GM12865 (cell line): ENCODE measurements at regions not wholly inside any gene's neighbourhood (a gene's known extent, or its start where the extent isn't known, plus 50 kb on each side); places are given as distances from the start of the nearest gene placed in this dataset.

Experiments
- DNase-seq: peaks from one replicate; pipeline ENCODE4 v3.0.0; 2010; ENCODE audit warnings: low read depth
- H3K4me3 ChIP-seq: 2 replicates; pipeline ENCODE4 v1.5.1; 2011; ENCODE audit warnings: mild to moderate bottlenecking, low read depth, low read length, control low read depth
- CTCF ChIP-seq: IDR thresholded peaks from 2 replicates; pipeline ENCODE4 v1.5.1; 2011; ENCODE audit warnings: low read length, control low read depth, low read depth, inconsistent platforms; ENCODE audit not compliant: insufficient read depth; ENCODE audit errors: missing control alignments

- H3K4me3 ChIP-seq = no peak overlapping the region
- no peak for TF ChIP-seq CTCF
- no peak for DNase-seq
These were observed 536.8 kb upstream of the MAGEB18 start for GRCh38 chrX:25601323-25601722.

- TF ChIP-seq CTCF = no peak
- H3K4me3 ChIP-seq = no peak overlapping the region
- DNase-seq = no peak
These were observed 519.9 kb upstream of the MAGEB18 start for GRCh38 chrX:25618248-25618647.

GRCh38 chrX:25640276-25640675 is 497.9 kb upstream of the MAGEB18 start:
- DNase-seq = no peak
- no peak for TF ChIP-seq CTCF
- no peak overlapping the region for H3K4me3 ChIP-seq

- no peak for DNase-seq
- H3K4me3 ChIP-seq = no peak overlapping the region
- no peak for TF ChIP-seq CTCF
These were observed 492.0 kb upstream of the MAGEB18 start for GRCh38 chrX:25646156-25646555.

GRCh38 chrX:25648790-25649189 is 489.4 kb upstream of the MAGEB18 start:
- H3K4me3 ChIP-seq = no peak overlapping the region
- DNase-seq = no peak
- TF ChIP-seq CTCF = no peak

- H3K4me3 ChIP-seq = no peak overlapping the region
- TF ChIP-seq CTCF = no peak
- no peak for DNase-seq
These were observed 487.8 kb upstream of the MAGEB18 start for GRCh38 chrX:25650216-25650820.

- DNase-seq = no peak
- H3K4me3 ChIP-seq = no peak overlapping the region
- no peak for TF ChIP-seq CTCF
These were observed 478.8 kb upstream of the MAGEB18 start for GRCh38 chrX:25659317-25659716.
